ENCODE measurements at regions not wholly inside any gene's neighbourhood (a gene's known extent, or its start where the extent isn't known, plus 50 kb on each side); places are given as distances from the start of the nearest gene placed in this dataset.

DNA sequence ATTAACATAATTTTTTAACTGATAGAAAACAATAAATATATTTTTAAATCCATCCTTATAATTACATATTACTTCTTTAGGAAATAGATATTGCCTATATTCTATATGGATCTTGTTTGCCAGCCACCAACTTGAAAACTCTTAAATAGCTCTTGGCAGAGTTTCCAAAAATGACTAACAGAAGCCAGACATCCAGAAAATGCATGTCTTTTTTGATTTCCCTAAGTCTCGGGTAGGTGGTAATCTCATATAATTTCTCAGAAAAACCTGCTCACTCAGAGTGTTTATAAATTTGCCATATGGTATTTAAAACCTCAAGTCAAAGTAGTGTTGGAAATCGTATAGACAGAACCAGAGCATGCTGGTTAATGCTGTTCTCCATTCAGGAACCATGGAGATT is 360.4 kb upstream of the FOXG1 start:
- WGBS, 4 donors: 28 to 56% (median 46%) methylated on average over 2 of the region's 2 CpGs
- no peak for TF ChIP-seq POLR2A (IDR thresholded peaks at IDR 0.05)
- TF ChIP-seq, protein P1, sequence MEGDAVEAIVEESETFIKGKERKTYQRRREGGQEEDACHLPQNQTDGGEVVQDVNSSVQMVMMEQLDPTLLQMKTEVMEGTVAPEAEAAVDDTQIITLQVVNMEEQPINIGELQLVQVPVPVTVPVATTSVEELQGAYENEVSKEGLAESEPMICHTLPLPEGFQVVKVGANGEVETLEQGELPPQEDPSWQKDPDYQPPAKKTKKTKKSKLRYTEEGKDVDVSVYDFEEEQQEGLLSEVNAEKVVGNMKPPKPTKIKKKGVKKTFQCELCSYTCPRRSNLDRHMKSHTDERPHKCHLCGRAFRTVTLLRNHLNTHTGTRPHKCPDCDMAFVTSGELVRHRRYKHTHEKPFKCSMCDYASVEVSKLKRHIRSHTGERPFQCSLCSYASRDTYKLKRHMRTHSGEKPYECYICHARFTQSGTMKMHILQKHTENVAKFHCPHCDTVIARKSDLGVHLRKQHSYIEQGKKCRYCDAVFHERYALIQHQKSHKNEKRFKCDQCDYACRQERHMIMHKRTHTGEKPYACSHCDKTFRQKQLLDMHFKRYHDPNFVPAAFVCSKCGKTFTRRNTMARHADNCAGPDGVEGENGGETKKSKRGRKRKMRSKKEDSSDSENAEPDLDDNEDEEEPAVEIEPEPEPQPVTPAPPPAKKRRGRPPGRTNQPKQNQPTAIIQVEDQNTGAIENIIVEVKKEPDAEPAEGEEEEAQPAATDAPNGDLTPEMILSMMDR (IDR thresholded peaks at IDR 0.05): no peak
- Histone ChIP-seq H3K27ac (no peak overlapping the region), H3K4me3 (no peak overlapping the region), H3K36me3 (no peaks in the 10 kb centered on the region), H3K4me1 (no peaks in the 10 kb centered on the region), H3K9me3 (peaks cover 0 to 7% (median 0%) of the 10 kb centered on the region in 12 donors), H3K27me3 (no peaks in the 10 kb centered on the region)
- ATAC-seq: no peak
- DNase-seq: no peak
- intact Hi-C loops (cut with DNase I): no loop called here

- 66 to 74% (median 68%) methylated on average over 3 of the region's 3 CpGs for WGBS, 4 donors
- no peak for DNase-seq
- H3K4me3 ChIP-seq: no peak overlapping the region
- intact Hi-C loops (cut with DNase I): no loop called here
- H3K27me3 ChIP-seq: no peaks in the 10 kb centered on the region
- H3K4me1 ChIP-seq: no peaks in the 10 kb centered on the region
- ATAC-seq: no peak
- TF ChIP-seq, protein P1 (IDR thresholded peaks at IDR 0.05): no peak
- no peak for TF ChIP-seq POLR2A (IDR thresholded peaks at IDR 0.05)
- no peaks in the 10 kb centered on the region for H3K36me3 ChIP-seq
- H3K9me3 ChIP-seq: peaks cover 0 to 7% (median 0%) of the 10 kb centered on the region in 12 donors
- no peak overlapping the region for H3K27ac ChIP-seq
These were observed 359.4 kb upstream of the FOXG1 start for GRCh38 chr14:28407031-28407825.

GRCh38 chr14:28407996-28408395 is 358.6 kb upstream of the FOXG1 start:
- H3K9me3 ChIP-seq: peaks cover 0 to 7% (median 0%) of the 10 kb centered on the region in 12 donors
- 64 to 73% (median 70%) methylated on average over 3 of the region's 3 CpGs for WGBS, 4 donors
- TF ChIP-seq, protein P1 (IDR thresholded peaks at IDR 0.05): no peak
- TF ChIP-seq POLR2A (IDR thresholded peaks at IDR 0.05): no peak

GRCh38 chr14:28412077-28412476 is 354.5 kb upstream of the FOXG1 start:
- no peak for DNase-seq
- no peak for ATAC-seq
- Histone ChIP-seq H3K36me3 (no peaks in the 10 kb centered on the region), H3K4me3 (no peak overlapping the region), H3K4me1 (no peaks in the 10 kb centered on the region), H3K27ac (no peak overlapping the region), H3K9me3 (peaks cover 0 to 15% (median 0%) of the 10 kb centered on the region in 12 donors), H3K27me3 (no peaks in the 10 kb centered on the region)
- no peak for TF ChIP-seq POLR2A (IDR thresholded peaks at IDR 0.05)
- TF ChIP-seq, protein P1 (IDR thresholded peaks at IDR 0.05): no peak
- intact Hi-C loops (cut with DNase I): no loop called here
- 45 to 81% (median 61%) methylated on average over 3 of the region's 3 CpGs for WGBS, 4 donors

More at GRCh38 chr14:28407996-28408395, 358.6 kb upstream of the FOXG1 start:
- Histone ChIP-seq H3K4me3 (no peak overlapping the region), H3K27ac (no peak overlapping the region), H3K36me3 (no peaks in the 10 kb centered on the region), H3K27me3 (no peaks in the 10 kb centered on the region), H3K4me1 (no peaks in the 10 kb centered on the region)
- ATAC-seq: no peak
- intact Hi-C loops (cut with DNase I): no loop called here
- no peak for DNase-seq

All from heart left ventricle (tissue), 16 donors.